Left ventricle myocardium superior (tissue), 1 donor: ENCODE measurements at regions not wholly inside any gene's neighbourhood (a gene's known extent, or its start where the extent isn't known, plus 50 kb on each side); places are given as distances from the start of the nearest gene placed in this dataset.
"Not testable (repeated sequence)": the region's sequence is repeated elsewhere in the genome, so short reads cannot be mapped to it uniquely, and the experiment has no call there.

Source experiments
- ATAC-seq: fragments of 200-7000 bp; cut with Tn5 transposase; one replicate; pipeline ENCODE4 v1.9.1; 2020; ENCODE audit warnings: mild to moderate bottlenecking, moderate library complexity
- DNase-seq: peaks from one replicate; pipeline ENCODE4 v3.0.0-alpha.2; 2020
- intact Hi-C: fragments of 100-400 bp; cut with micrococcal nuclease; formaldehyde crosslinking; loops from one replicate; pipeline ENCODE4 v1.11.0; 2022
- donor health status: DM: no; HTN: yes; CAD: no; lungs with severe emphysema.

- DNase-seq (no peak), ATAC-seq (no peak)
- intact Hi-C loops = no loop called here
Measured at GRCh38 chr2:195162918-195163317, 494.1 kb upstream of the SLC39A10 start.

GRCh38 chr2:195162194-195162593 is 494.8 kb upstream of the SLC39A10 start:
- intact Hi-C loops = no loop called here
- no peak for DNase-seq
- no peak for ATAC-seq

GRCh38 chr2:195160963-195161362 is 496.1 kb upstream of the SLC39A10 start:
- ATAC-seq (no peak), DNase-seq (no peak)
- intact Hi-C loops = no loop called here

DNA sequence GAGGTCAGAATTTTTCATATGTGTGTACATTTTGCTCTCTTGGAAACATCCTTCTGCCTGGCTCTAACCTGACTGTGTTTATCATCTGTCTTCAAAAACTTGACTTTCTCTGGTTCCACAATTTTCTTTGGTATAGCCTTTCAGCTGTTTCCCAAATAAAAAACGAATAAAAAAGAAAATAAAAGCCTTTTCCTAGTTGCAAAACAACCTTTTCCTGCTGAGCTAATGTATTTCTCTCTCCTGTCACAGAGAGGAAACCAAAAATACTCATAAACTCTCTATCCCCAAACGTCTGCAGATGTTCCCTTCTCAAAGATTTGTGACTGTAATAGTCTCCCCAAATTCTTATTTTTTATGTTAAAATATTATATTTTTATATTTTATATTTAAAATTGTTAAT is 505.3 kb upstream of the SLC39A10 start:
- DNase-seq = no peak
- no peak for ATAC-seq
- intact Hi-C loops = no loop called here

- ATAC-seq (no peak), DNase-seq (no peak)
- intact Hi-C loops = no loop called here
Measured at GRCh38 chr2:195150819-195151218, 506.2 kb upstream of the SLC39A10 start.

- ATAC-seq = no peak
- DNase-seq = no peak
- intact Hi-C loops = no loop called here
Measured at GRCh38 chr2:195148004-195148403, 509.0 kb upstream of the SLC39A10 start.

DNA sequence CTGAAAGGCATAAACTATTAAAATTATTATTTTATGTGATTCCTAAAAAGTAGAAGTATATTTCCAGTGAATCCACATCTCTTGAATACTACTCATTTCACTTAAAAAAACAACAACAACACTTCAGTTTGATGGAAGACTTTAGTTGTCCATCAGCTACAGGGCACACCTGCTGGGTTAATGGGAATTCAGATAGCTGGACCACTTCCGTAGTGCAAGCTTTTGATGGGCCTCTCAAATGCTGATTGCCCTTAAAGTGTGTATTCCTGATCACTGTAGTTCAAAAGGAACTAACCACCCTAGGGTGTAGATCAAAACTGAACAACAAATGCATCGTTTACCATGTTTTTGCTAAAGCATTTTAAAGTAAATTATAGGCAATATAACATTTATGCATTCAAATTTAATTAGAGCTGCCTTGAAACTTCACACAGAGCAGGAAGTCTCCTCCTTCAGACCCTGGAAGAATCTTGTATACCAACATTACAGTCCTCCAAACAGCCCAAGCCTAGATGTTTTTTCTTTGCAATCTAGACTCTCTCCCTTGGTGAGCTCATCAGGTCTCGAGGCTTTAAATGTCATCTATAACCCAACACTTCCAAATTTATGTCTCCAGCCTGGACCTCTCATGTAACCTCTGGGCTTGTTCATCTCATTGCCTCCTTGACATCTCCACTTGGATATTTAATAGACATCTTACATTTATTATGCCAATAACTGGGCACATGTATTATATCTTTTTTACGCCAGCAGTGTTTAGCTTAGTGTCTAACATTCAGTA is 510.1 kb upstream of the SLC39A10 start:
- ATAC-seq (no peak), DNase-seq (no peak)

DNA sequence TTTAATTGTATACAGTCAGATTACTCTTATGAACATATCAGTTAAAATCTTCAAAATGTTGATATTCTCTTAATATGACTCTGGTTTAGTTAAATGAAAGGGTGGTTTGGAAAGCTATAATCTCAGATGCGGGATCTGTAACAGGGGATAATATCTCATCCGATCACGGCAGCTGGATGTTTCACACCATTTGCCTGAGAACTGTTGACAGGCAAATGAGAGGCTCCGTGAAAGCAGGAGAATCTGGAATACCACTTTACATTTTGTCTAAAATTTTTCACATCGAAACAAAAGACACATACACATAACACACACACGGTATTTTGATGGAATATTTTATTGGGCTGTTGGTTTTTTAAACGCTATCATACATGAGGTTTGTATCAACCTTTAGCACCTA is 518.6 kb upstream of the SLC39A10 start:
- ATAC-seq (no peak), DNase-seq (no peak)
- intact Hi-C loops = no loop called here

More for the DNA sequence above, 510.1 kb upstream of the SLC39A10 start:
- intact Hi-C loops = no loop called here

- ATAC-seq, DNase-seq, intact Hi-C loops: not testable (repeated sequence)
Measured at GRCh38 chr2:195125889-195126288, 531.1 kb upstream of the SLC39A10 start.

- ATAC-seq = no peak
Measured at GRCh38 chr2:195124391-195125079, 532.5 kb upstream of the SLC39A10 start.

GRCh38 chr2:195122653-195123052 is 534.4 kb upstream of the SLC39A10 start:
- ATAC-seq = no peak
- DNase-seq = no peak

More at GRCh38 chr2:195124391-195125079, 532.5 kb upstream of the SLC39A10 start:
- DNase-seq = no peak
- intact Hi-C loops = no loop called here

GRCh38 chr2:195121341-195121740 is 535.7 kb upstream of the SLC39A10 start:
- ATAC-seq (no peak), DNase-seq (no peak)
- intact Hi-C loops = no loop called here

More at GRCh38 chr2:195122653-195123052, 534.4 kb upstream of the SLC39A10 start:
- intact Hi-C loops = no loop called here

DNA sequence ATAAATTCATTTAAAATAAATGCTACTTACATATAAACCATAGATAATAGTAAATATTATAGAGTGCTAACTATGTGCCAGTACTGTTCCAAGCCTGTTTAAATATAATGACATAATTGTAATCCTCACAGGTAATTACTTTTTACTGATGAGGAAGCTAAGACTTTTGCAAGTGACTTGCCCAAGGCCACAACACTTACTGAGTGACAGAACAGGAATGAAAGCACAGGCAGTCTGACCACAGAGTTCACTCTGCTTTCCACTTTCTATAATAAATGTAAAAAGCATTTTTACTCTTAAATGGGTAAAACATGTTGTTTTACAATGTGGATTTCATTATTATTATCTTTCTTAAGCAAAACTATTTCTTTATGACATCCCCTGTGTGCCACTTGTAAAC is 537.8 kb upstream of the SLC39A10 start:
- DNase-seq = no peak
- intact Hi-C loops = no loop called here
- no peak for ATAC-seq

- ATAC-seq (no peak), DNase-seq (no peak)
- intact Hi-C loops = no loop called here
Measured at GRCh38 chr2:195118276-195118675, 538.8 kb upstream of the SLC39A10 start.

- ATAC-seq (no peak), DNase-seq (no peak)
- intact Hi-C loops = no loop called here
Measured at GRCh38 chr2:195117011-195117410, 540.0 kb upstream of the SLC39A10 start.

- intact Hi-C loops = no loop called here
- DNase-seq (no peak), ATAC-seq (no peak)
Measured at GRCh38 chr2:195115738-195116137, 541.3 kb upstream of the SLC39A10 start.

GRCh38 chr2:195108182-195108581 is 548.8 kb upstream of the SLC39A10 start:
- DNase-seq (no peak), ATAC-seq (no peak)
- intact Hi-C loops = no loop called here

DNA sequence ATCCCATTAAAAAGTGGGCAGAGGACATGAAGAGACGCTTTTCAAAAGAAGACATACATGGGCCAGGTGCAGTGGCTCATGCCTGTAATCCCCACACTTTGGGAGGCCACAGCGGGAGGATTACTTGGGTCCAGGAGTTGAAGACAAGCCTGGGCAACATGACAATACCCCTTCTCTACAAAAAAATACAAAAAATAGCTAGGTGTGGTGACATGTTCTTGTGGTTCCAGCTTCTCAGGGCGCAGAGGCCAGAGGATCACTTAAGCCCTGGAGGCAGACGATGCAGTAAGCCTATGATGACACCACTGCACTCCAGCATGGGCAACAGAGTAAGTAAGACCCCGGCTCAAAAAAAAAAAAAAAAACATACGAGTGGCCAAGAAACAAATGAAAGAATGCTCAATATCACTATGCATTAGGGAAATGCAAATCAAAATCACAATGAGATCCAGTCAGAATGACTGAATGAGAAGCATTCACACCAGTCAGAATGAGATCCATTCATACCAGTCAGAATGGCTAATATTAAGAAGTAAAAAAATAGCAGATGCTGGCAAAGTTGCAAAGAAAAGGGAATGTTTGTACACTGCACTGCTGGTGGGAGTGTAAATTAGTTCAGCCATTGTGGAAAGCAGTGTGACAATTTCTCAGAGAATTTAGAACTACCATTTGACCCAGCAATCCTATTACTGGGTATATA is 550.2 kb upstream of the SLC39A10 start:
- intact Hi-C loops = no loop called here
- no peak for ATAC-seq
- no peak for DNase-seq

GRCh38 chr2:195105581-195105980 is 551.4 kb upstream of the SLC39A10 start:
- intact Hi-C loops = no loop called here
- ATAC-seq = no peak

GRCh38 chr2:195094330-195094729 is 562.7 kb upstream of the SLC39A10 start:
- DNase-seq (no peak), ATAC-seq (no peak)
- intact Hi-C loops = no loop called here

More at GRCh38 chr2:195105581-195105980, 551.4 kb upstream of the SLC39A10 start:
- DNase-seq = no peak
